Fibroblast of lung (primary cell): ENCODE measurements at regions not wholly inside any gene's neighbourhood (a gene's known extent, or its start where the extent isn't known, plus 50 kb on each side); places are given as distances from the start of the nearest gene placed in this dataset.

ENCODE experiments used
- DNase-seq, 2 donors: peaks; one replicate each; pipeline versions ENCODE4 v3.0.0 to v3.0.0-alpha.2; 2010; ENCODE audit warnings: low read depth in 2 of 2
- H2AFZ ChIP-seq: 2 replicates; pipeline ENCODE4 v1.5.1; 2012; ENCODE audit warnings: low read length, control low read depth, inconsistent platforms
- H3K27ac ChIP-seq: 2 replicates; pipeline ENCODE4 v1.5.1; 2011; ENCODE audit warnings: low read length, control low read depth; ENCODE audit not compliant: insufficient read depth
- H3K27me3 ChIP-seq: 2 replicates; pipeline ENCODE4 v1.5.1; 2011; ENCODE audit warnings: mild to moderate bottlenecking, low read length; ENCODE audit not compliant: control insufficient read depth, insufficient read depth
- H3K36me3 ChIP-seq: 2 replicates; pipeline ENCODE4 v1.5.1; 2011; ENCODE audit warnings: low read length; ENCODE audit not compliant: control insufficient read depth, insufficient read depth
- H3K4me1 ChIP-seq: 2 replicates; pipeline ENCODE4 v1.5.1; 2011; ENCODE audit warnings: low read length; ENCODE audit not compliant: control insufficient read depth, insufficient read depth; ENCODE audit errors: extremely low read depth
- H3K4me2 ChIP-seq: 2 replicates; pipeline ENCODE4 v1.5.1; 2011; ENCODE audit warnings: low read length, control low read depth; ENCODE audit not compliant: insufficient read depth; ENCODE audit errors: extremely low read depth
- H3K4me3 ChIP-seq, 4 experiments: fragments of 200-600 bp in 1 of 4; sonication (generic) in 1 of 4; replicated peaks in 1 of 4; 2 replicates each; pipeline ENCODE4 v1.5.1; 2011 to 2016; ENCODE audit warnings: low read length in 4 of 4, low read depth in 3 of 4, mild to moderate bottlenecking in 3 of 4, control low read depth in 2 of 4, inconsistent platforms in 1 of 4, mixed read lengths in 1 of 4; ENCODE audit not compliant: insufficient read depth in 1 of 4; ENCODE audit errors: control extremely low read depth in 1 of 4
- H3K79me2 ChIP-seq: 2 replicates; pipeline ENCODE4 v1.5.1; 2012; ENCODE audit warnings: mild to moderate bottlenecking, low read length, inconsistent platforms; ENCODE audit not compliant: control insufficient read depth, insufficient read depth
- H3K9ac ChIP-seq: 2 replicates; pipeline ENCODE4 v1.5.1; 2011; ENCODE audit warnings: mild to moderate bottlenecking, low read length, control low read depth; ENCODE audit not compliant: insufficient read depth
- H3K9me3 ChIP-seq: 2 replicates; pipeline ENCODE4 v1.5.1; 2012; ENCODE audit warnings: low read depth, low read length; ENCODE audit not compliant: control insufficient read depth, insufficient read depth
- H4K20me1 ChIP-seq: 2 replicates; pipeline ENCODE4 v1.5.1; 2011; ENCODE audit warnings: low read length; ENCODE audit not compliant: control insufficient read depth, insufficient read depth; ENCODE audit errors: extremely low read depth
- CTCF ChIP-seq, 2 donors: IDR thresholded peaks in 1 of 2; conservative IDR thresholded peaks in 1 of 2; 1 replicate in 1 of 2; 2 replicates in 1 of 2; pipeline ENCODE4 v1.5.1; 2011 to 2012; ENCODE audit warnings: low read length in 2 of 2, control low read depth in 1 of 2, inconsistent platforms in 1 of 2, low read depth in 1 of 2, mild to moderate bottlenecking in 1 of 2
- EZH2 ChIP-seq: IDR thresholded peaks from 2 replicates; pipeline ENCODE4 v1.5.1; 2012; ENCODE audit warnings: low read length, control low read depth, mild to moderate bottlenecking; ENCODE audit errors: missing control alignments

DNA sequence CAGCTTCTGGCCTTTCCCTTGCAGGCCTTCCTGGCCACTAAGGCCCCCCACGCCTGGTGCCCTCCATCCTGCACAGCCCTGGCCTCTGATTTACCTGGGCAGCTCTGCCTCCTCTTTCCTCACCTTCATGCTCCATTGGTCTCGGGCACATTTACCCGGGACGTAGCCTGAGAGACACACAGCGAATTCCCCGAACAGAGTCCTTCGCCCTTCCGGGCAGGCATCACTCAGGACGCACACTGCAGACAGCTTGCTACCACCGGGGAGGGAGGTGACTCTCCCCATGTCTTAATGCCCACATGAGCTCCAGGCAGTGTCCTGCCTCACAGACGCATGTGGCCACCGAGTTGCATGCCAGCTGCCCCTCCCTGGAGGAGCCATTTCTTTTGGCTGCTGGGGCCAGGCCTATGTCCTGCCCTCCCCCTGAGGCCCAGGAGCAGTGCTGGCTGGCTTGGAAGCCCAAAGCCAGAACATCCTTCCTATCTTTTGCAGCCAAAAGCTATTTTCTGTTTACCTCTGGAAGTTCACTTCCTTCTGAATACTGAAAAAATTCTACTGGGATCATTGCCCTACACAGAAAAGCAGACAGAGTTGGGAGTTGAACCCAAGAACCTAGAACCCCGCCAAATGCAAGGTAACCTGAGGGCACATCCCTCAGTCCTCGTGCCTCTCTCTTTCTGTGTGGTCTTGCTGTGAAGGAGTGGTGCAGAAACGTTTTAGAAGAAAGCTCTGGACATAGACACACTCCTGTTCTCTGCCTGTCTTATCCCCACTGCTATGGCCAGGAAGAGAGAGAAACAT, 209.5 kb downstream of the TOMM20 start:
- Histone ChIP-seq H3K4me2 (no peak overlapping the region), H3K4me1 (peaks cover 13% of the 10 kb centered on the region), H3K79me2 (no peaks in the 10 kb centered on the region), H3K36me3 (no peaks in the 10 kb centered on the region), H2AFZ (peak overlapping the region; percentile 31), H3K27ac (no peak overlapping the region), H3K9ac (no peak overlapping the region), H3K27me3 (no peaks in the 10 kb centered on the region), H3K9me3 (no peaks in the 10 kb centered on the region), H4K20me1 (no peaks in the 10 kb centered on the region), H3K4me3 (no peak overlapping the region)
- no peak for DNase-seq
- TF ChIP-seq CTCF (conservative IDR thresholded peaks at IDR 0.05 in 1 of 2, IDR thresholded peaks at IDR 0.05 in 1 of 2; ENCODE audit: low read depth in 1 of 2, low read length in 2 of 2), result no peak
- no peak for TF ChIP-seq EZH2

DNA sequence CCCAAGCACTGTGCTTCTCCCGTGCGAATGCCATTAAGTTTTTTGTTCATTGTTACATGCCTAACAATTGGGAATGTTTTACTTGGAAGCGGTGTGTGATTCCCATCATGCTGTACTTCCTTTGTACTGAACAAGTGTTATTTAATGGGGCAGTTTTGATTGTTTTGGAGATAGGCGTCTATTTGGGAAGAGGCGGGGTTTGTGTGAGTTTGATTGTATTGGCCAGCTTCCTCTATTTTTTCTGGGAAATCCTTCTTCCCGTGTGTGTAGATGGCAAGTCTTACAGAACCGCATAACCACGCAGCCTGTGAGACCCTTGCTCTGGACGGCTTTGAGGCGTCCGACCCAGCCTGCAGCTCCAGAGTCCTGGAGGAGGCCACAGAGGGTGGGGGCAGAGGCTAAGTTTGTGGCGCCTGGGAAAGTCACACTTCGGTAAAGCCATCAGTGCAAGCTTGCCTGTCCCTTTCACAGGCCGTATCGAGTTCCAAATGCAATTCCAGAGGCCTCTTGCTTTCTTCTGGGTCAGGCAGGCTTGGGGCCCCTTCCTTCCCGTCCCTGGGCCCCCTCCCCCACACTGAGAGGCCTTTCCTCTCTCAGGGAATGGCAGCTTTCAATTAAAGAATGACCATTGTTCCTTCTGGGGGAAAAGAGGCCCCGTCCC, 210.3 kb downstream of the TOMM20 start:
- DNase-seq, result peak in 1 of 2 donors; percentile 87
- H3K79me2 ChIP-seq, result no peaks in the 10 kb centered on the region
- no peaks in the 10 kb centered on the region for H3K9me3 ChIP-seq
- H4K20me1 ChIP-seq, result no peaks in the 10 kb centered on the region
- H3K36me3 ChIP-seq, result no peaks in the 10 kb centered on the region
- H2AFZ ChIP-seq, result no peak overlapping the region
- no peak overlapping the region for H3K4me2 ChIP-seq
- H3K27me3 ChIP-seq, result no peaks in the 10 kb centered on the region
- no peak overlapping the region for H3K9ac ChIP-seq
- H3K4me3 ChIP-seq, result no peak overlapping the region
- TF ChIP-seq CTCF (conservative IDR thresholded peaks at IDR 0.05 in 1 of 2, IDR thresholded peaks at IDR 0.05 in 1 of 2; ENCODE audit: low read depth in 1 of 2, low read length in 2 of 2) (no peak), EZH2 (no peak)
- no peak overlapping the region for H3K27ac ChIP-seq
- H3K4me1 ChIP-seq, result peaks cover 13% of the 10 kb centered on the region

DNA sequence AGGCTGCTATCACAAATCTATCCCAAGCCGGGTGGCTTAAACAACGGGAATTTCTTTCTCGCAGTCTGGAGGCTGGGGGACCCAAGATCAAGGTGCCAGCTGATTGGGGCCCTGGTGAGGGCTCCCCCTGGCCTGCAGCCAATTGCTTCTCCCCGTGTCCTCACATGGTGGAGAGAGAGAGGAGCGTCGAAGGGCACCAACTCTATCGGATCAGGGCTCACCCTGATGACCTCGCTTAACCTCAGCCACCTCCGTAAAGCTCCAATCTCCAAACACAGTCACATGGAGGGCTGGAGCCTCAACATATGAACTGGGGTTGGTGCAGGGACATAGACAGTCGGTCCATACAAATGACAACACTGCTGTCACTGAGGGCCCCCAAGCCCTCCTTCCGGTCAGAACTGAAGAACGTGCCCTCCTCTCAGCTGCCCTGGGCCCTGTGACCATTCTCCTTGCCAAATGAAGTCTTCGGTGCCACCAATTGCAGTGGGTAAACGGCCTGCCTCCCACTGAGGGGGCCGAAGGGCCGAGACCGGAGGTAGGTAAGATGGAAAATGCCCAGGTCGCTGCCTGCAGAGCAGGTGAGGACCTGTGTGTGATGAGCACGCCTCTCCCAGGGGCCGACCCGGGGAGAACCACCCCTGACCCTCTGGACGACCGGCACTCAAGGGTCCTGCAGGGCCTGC, 211.0 kb downstream of the TOMM20 start:
- no peak overlapping the region for H3K4me2 ChIP-seq
- no peaks in the 10 kb centered on the region for H3K27me3 ChIP-seq
- DNase-seq, result no peak
- TF ChIP-seq EZH2 (no peak), CTCF (conservative IDR thresholded peaks at IDR 0.05 in 1 of 2, IDR thresholded peaks at IDR 0.05 in 1 of 2; ENCODE audit: low read depth in 1 of 2, low read length in 2 of 2) (no peak)
- H3K27ac ChIP-seq, result no peak overlapping the region
- H3K36me3 ChIP-seq, result no peaks in the 10 kb centered on the region
- no peak overlapping the region for H3K4me3 ChIP-seq
- no peaks in the 10 kb centered on the region for H4K20me1 ChIP-seq
- no peak overlapping the region for H2AFZ ChIP-seq
- H3K9ac ChIP-seq, result no peak overlapping the region
- H3K79me2 ChIP-seq, result no peaks in the 10 kb centered on the region
- no peaks in the 10 kb centered on the region for H3K9me3 ChIP-seq
- H3K4me1 ChIP-seq, result peaks cover 13% of the 10 kb centered on the region
